ENCODE measurements at regions not wholly inside any gene's neighbourhood (a gene's known extent, or its start where the extent isn't known, plus 50 kb on each side); places are given as distances from the start of the nearest gene placed in this dataset.
"Not testable (repeated sequence)": the region's sequence is repeated elsewhere in the genome, so short reads cannot be mapped to it uniquely, and the experiment has no call there.

GRCh38 chr1:172837816-172838679 lies 179.1 kb downstream of the FASLG start:
- Histone ChIP-seq H3K27me3 (ENCODE audit: control insufficient read depth, insufficient read depth, low read length) (no peaks in the 10 kb centered on the region), H3K4me3 (ENCODE audit: low read length in 3 of 3) (no peak overlapping the region), H3K27ac (ENCODE audit: low read depth in 2 of 2, low read length in 2 of 2) (no peak overlapping the region), H3K9ac (ENCODE audit: low read length in 3 of 3) (no peak overlapping the region), H3K4me1 (ENCODE audit: control insufficient read depth in 2 of 3, insufficient read depth in 2 of 3, low read depth in 1 of 3, low read length in 3 of 3) (no peaks in the 10 kb centered on the region), H3K9me3 (ENCODE audit: control insufficient read depth in 2 of 3, insufficient read depth in 1 of 3, low read length in 3 of 3) (no peaks in the 10 kb centered on the region), H3K36me3 (ENCODE audit: control insufficient read depth in 2 of 3, insufficient read depth in 3 of 3, low read length in 3 of 3) (no peaks in the 10 kb centered on the region)
- TF ChIP-seq, protein P1, sequence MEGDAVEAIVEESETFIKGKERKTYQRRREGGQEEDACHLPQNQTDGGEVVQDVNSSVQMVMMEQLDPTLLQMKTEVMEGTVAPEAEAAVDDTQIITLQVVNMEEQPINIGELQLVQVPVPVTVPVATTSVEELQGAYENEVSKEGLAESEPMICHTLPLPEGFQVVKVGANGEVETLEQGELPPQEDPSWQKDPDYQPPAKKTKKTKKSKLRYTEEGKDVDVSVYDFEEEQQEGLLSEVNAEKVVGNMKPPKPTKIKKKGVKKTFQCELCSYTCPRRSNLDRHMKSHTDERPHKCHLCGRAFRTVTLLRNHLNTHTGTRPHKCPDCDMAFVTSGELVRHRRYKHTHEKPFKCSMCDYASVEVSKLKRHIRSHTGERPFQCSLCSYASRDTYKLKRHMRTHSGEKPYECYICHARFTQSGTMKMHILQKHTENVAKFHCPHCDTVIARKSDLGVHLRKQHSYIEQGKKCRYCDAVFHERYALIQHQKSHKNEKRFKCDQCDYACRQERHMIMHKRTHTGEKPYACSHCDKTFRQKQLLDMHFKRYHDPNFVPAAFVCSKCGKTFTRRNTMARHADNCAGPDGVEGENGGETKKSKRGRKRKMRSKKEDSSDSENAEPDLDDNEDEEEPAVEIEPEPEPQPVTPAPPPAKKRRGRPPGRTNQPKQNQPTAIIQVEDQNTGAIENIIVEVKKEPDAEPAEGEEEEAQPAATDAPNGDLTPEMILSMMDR (IDR thresholded peaks at IDR 0.05; ENCODE audit: borderline replicate concordance, extremely low read depth, insufficient read depth) = no peak
- intact Hi-C loops (cut with DNase I) = no loop called here
- DNase-seq (no peak), FAIRE-seq (no peak)

DNA sequence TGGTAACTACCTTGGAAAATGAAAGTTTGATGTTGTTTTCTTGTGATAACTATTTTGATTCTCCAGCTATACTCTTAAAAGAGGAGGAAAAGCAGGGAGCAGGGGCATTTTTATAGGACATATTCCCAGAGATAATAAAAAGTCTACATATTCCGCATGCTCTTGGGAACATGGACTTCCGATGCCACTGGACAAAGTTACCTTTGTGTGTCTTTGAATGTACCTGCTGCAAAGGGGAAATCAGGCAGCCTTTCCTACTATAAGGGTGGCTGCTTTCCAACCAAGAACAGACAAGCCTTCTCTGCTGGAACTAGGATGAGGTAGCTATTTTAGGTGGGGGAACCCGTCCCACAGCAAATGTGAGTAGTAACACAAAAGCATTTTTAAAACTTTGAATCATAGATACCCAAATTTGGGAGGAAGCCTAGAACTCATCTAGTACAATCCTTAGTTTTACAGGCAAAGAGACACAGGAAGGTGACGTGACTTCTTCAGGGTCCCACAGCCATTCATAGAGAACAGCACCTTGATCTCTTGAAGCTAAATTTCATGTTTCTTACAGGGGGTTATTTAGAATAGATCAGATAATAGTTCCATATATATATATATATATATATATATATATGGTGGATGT lies 179.9 kb downstream of the FASLG start:
- TF ChIP-seq, protein P1 (IDR thresholded peaks at IDR 0.05; ENCODE audit: borderline replicate concordance, extremely low read depth, insufficient read depth) = no peak
- no peak for DNase-seq
- FAIRE-seq = no peak
- Histone ChIP-seq H3K27me3 (ENCODE audit: control insufficient read depth, insufficient read depth, low read length) (no peaks in the 10 kb centered on the region), H3K27ac (ENCODE audit: low read depth in 2 of 2, low read length in 2 of 2) (no peak overlapping the region), H3K4me3 (ENCODE audit: low read length in 3 of 3) (no peak overlapping the region), H3K9ac (ENCODE audit: low read length in 3 of 3) (no peak overlapping the region), H3K36me3 (ENCODE audit: control insufficient read depth in 2 of 3, insufficient read depth in 3 of 3, low read length in 3 of 3) (no peaks in the 10 kb centered on the region), H3K9me3 (ENCODE audit: control insufficient read depth in 2 of 3, insufficient read depth in 1 of 3, low read length in 3 of 3) (no peaks in the 10 kb centered on the region), H3K4me1 (ENCODE audit: control insufficient read depth in 2 of 3, insufficient read depth in 2 of 3, low read depth in 1 of 3, low read length in 3 of 3) (no peaks in the 10 kb centered on the region)
- intact Hi-C loops (cut with DNase I) = no loop called here

DNA sequence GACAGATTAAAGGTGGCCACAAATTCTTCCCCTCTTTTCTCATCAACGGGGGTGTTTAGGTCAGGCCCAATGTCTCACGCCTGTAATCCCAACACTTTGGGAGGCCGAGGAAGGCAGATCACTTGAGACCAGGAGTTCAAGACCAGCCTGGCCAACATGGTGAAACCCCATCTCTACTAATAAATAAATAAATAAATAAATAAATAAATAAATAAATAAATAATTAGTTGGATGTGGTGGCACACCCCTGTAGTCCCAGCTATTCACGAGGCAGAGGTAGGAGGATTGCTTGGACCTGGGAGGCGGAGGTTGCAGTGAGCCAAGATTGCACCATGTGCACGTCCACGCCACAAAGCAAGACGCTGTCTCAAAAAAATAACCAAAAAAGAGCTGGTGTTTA lies 180.7 kb downstream of the FASLG start:
- H3K4me3 ChIP-seq (ENCODE audit: low read length in 3 of 3); H3K4me1 ChIP-seq (ENCODE audit: control insufficient read depth in 2 of 3, insufficient read depth in 2 of 3, low read depth in 1 of 3, low read length in 3 of 3); H3K9ac ChIP-seq (ENCODE audit: low read length in 3 of 3); H3K36me3 ChIP-seq (ENCODE audit: control insufficient read depth in 2 of 3, insufficient read depth in 3 of 3, low read length in 3 of 3); intact Hi-C loops (cut with DNase I); FAIRE-seq; H3K27me3 ChIP-seq (ENCODE audit: control insufficient read depth, insufficient read depth, low read length); H3K27ac ChIP-seq (ENCODE audit: low read depth in 2 of 2, low read length in 2 of 2); H3K9me3 ChIP-seq (ENCODE audit: control insufficient read depth in 2 of 3, insufficient read depth in 1 of 3, low read length in 3 of 3); DNase-seq: not testable (repeated sequence)

- FAIRE-seq (no peak), DNase-seq (no peak)
- intact Hi-C loops (cut with DNase I) = no loop called here
- H3K9ac ChIP-seq (ENCODE audit: low read length in 3 of 3) = no peak overlapping the region
- no peaks in the 10 kb centered on the region for H3K27me3 ChIP-seq (ENCODE audit: control insufficient read depth, insufficient read depth, low read length)
- TF ChIP-seq, protein P1 (IDR thresholded peaks at IDR 0.05; ENCODE audit: borderline replicate concordance, extremely low read depth, insufficient read depth) = no peak
- no peak overlapping the region for H3K4me3 ChIP-seq (ENCODE audit: low read length in 3 of 3)
- no peaks in the 10 kb centered on the region for H3K9me3 ChIP-seq (ENCODE audit: control insufficient read depth in 2 of 3, insufficient read depth in 1 of 3, low read length in 3 of 3)
- peaks cover 0 to 4% (median 0%) of the 10 kb centered on the region in 3 donors for H3K4me1 ChIP-seq (ENCODE audit: control insufficient read depth in 2 of 3, insufficient read depth in 2 of 3, low read depth in 1 of 3, low read length in 3 of 3)
- no peaks in the 10 kb centered on the region for H3K36me3 ChIP-seq (ENCODE audit: control insufficient read depth in 2 of 3, insufficient read depth in 3 of 3, low read length in 3 of 3)
- no peak overlapping the region for H3K27ac ChIP-seq (ENCODE audit: low read depth in 2 of 2, low read length in 2 of 2)
These were observed 184.5 kb downstream of the FASLG start for GRCh38 chr1:172843444-172843843.
